ENCODE measurements at regions not wholly inside any gene's neighbourhood (a gene's known extent, or its start where the extent isn't known, plus 50 kb on each side); places are given as distances from the start of the nearest gene placed in this dataset.
"Not testable (repeated sequence)": the region's sequence is repeated elsewhere in the genome, so short reads cannot be mapped to it uniquely, and the experiment has no call there.

DNA sequence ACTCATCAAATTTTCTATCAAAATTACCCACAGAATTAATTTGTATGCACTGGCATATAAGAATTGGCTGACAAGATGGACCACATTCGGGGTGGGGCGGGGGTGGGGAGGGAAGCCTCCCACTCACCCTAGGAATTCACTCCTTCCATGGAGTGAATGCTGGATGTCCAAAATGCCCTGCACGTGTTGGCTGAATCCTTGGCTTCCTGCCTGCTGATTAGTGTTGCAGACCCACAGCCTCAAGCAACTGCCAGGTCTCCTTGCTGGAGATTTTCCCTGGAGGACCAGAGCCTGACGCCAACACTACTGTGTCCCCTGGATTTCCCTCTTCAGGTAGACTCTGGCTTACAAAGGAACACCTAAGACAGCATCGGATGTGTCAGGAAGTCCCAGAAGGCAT is 575.7 kb upstream of the CDH11 start (continued):
- TF ChIP-seq PHF20 (CRISPR knock-in tag; IDR thresholded peaks at IDR 0.05) (no peak), RORA (CRISPR knock-in tag; IDR thresholded peaks at IDR 0.05) (no peak), ZNF234 (CRISPR knock-in tag; conservative IDR thresholded peaks at IDR 0.05) (no peak), DR1 (CRISPR knock-in tag; IDR thresholded peaks at IDR 0.05) (no peak)
- TF ChIP-seq, protein P1, sequence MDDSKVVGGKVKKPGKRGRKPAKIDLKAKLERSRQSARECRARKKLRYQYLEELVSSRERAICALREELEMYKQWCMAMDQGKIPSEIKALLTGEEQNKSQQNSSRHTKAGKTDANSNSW (CRISPR knock-in tag; IDR thresholded peaks at IDR 0.05; ENCODE audit: borderline replicate concordance) = no peak

DNA sequence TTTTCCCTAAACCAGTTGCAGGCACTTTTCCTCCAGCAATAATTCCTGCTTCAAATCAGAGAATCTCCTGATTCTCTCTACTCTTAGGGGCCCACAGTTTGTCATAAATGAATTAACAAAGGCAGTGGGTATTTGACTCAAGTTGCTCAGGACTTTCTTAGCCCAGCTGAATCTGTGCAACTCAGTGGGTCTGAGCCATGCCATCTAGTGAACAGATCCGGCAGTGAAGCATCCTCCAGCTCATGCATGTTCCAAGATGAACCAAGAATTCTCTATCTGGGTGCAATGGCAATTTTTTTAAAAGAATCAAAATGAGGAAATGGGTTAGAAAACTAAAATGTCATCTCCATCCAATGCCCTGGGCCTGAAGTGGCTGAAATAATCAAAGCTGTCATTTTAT is 575.2 kb upstream of the CDH11 start:
- no peaks in the 10 kb centered on the region for H3K79me2 ChIP-seq (ENCODE audit: insufficient read depth, low read length)
- H2AFZ ChIP-seq (ENCODE audit: low read length) = no peak overlapping the region
- no peak overlapping the region for H3K4me2 ChIP-seq (ENCODE audit: low read depth, low read length)
- no TSS peak for BruUV-seq (replicated peaks)
- ATAC-seq = peak; percentile 34; the same call in 1 of the 3 replicates
- in situ Hi-C loops (cut with HindIII; ENCODE audit: extremely low pct_ligation_motif_present, low pct_unique_long_range_greater_than_20kb) = no loop called here
- H4K20me1 ChIP-seq (ENCODE audit: insufficient read depth, low read length) = no peaks in the 10 kb centered on the region
- WGBS (ENCODE audit: low lambda C conversion rate) = 0% methylated on average over 1 of the region's 1 CpG
- H3K9me3 ChIP-seq (ENCODE audit: low read length) = no peaks in the 10 kb centered on the region
- no peaks in the 10 kb centered on the region for H3K4me1 ChIP-seq (ENCODE audit: insufficient read depth, low read length)
- DNase-seq (ENCODE audit: low spot score) = no peak
- FAIRE-seq = no peak
- TF ChIP-seq HOXA9 (CRISPR knock-in tag; IDR thresholded peaks at IDR 0.05; ENCODE audit: borderline replicate concordance) = no peak
- TF ChIP-seq IRF2 (CRISPR knock-in tag; IDR thresholded peaks at IDR 0.05) = no peak
- no peak for TF ChIP-seq YY1 (IDR thresholded peaks at IDR 0.05; ENCODE audit: insufficient read depth, insufficient replicate concordance, low read depth, low read length)
- TF ChIP-seq, protein P2, sequence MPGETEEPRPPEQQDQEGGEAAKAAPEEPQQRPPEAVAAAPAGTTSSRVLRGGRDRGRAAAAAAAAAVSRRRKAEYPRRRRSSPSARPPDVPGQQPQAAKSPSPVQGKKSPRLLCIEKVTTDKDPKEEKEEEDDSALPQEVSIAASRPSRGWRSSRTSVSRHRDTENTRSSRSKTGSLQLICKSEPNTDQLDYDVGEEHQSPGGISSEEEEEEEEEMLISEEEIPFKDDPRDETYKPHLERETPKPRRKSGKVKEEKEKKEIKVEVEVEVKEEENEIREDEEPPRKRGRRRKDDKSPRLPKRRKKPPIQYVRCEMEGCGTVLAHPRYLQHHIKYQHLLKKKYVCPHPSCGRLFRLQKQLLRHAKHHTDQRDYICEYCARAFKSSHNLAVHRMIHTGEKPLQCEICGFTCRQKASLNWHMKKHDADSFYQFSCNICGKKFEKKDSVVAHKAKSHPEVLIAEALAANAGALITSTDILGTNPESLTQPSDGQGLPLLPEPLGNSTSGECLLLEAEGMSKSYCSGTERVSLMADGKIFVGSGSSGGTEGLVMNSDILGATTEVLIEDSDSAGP (CRISPR knock-in tag; IDR thresholded peaks at IDR 0.05; ENCODE audit: borderline replicate concordance) = no peak
- TF ChIP-seq ARNT2 (CRISPR knock-in tag; IDR thresholded peaks at IDR 0.05; ENCODE audit: low read depth) = no peak
- TF ChIP-seq ZNF207 (IDR thresholded peaks at IDR 0.05; ENCODE audit: borderline replicate concordance) = no peak
- TF ChIP-seq ZFP36 (IDR thresholded peaks at IDR 0.05; ENCODE audit: borderline replicate concordance, low read depth, low read length, partially characterized antibody) = no peak
- no peak for TF ChIP-seq SATB2 (CRISPR knock-in tag; IDR thresholded peaks at IDR 0.05)
- no peak for TF ChIP-seq ZNF629 (CRISPR knock-in tag; conservative IDR thresholded peaks at IDR 0.05)
- no peak for TF ChIP-seq SP140L (CRISPR knock-in tag; IDR thresholded peaks at IDR 0.05; ENCODE audit: borderline replicate concordance)
- H3K36me3 ChIP-seq (replicated peaks in 1 of 2; ENCODE audit: control insufficient read depth in 1 of 2, insufficient read depth in 2 of 2, low read length in 2 of 2) = no peaks in the 10 kb centered on the region
- no peak overlapping the region for H3K4me3 ChIP-seq (replicated peaks in 1 of 3; ENCODE audit: insufficient read depth in 1 of 3, low read depth in 2 of 3, low read length in 3 of 3)
- H3K9ac ChIP-seq (ENCODE audit: insufficient read depth, low read depth, low read length) = no peak overlapping the region
- CTCF ChIA-PET (ENCODE audit: low intra/inter-chr PET ratio, low total read pairs) = no interaction called here
- intact Hi-C loops (cut with micrococcal nuclease; ENCODE audit: unreplicated experiment) = no loop called here
- H3K27me3 ChIP-seq (ENCODE audit: control insufficient read depth in 1 of 2, insufficient read depth in 2 of 2, low read length in 2 of 2) = no peaks in the 10 kb centered on the region
- POLR2A ChIA-PET = no interaction called here
- H3K27ac ChIP-seq (ENCODE audit: extremely low read length, insufficient read depth, low read length) = no peak overlapping the region

DNA sequence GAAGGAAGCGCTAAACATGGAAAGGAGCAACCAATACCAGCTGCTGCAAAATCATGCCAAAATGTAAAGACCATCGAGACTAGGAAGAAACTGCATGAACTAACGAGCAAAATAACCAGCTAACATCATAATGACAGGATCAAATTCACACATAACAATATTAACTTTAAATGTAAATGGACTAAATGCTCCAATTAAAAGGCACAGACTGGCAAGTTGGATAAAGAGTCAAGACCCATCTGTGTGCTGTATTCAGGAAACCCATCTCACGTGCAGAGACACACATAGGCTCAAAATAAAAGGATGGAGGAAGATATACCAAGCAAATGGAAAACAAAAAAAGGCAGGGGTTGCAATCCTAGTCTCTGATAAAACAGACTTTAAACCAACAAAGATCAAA is 570.0 kb upstream of the CDH11 start:
- H3K4me2 ChIP-seq (ENCODE audit: low read depth, low read length); BruUV-seq (replicated peaks); H3K9me3 ChIP-seq (ENCODE audit: low read length); H3K36me3 ChIP-seq (replicated peaks in 1 of 2; ENCODE audit: control insufficient read depth in 1 of 2, insufficient read depth in 2 of 2, low read length in 2 of 2); ATAC-seq; H3K4me3 ChIP-seq (replicated peaks in 1 of 3; ENCODE audit: insufficient read depth in 1 of 3, low read depth in 2 of 3, low read length in 3 of 3); H3K79me2 ChIP-seq (ENCODE audit: insufficient read depth, low read length); H3K27ac ChIP-seq (ENCODE audit: extremely low read length, insufficient read depth, low read length); POLR2A ChIA-PET; H3K4me1 ChIP-seq (ENCODE audit: insufficient read depth, low read length); H3K9ac ChIP-seq (ENCODE audit: insufficient read depth, low read depth, low read length); H4K20me1 ChIP-seq (ENCODE audit: insufficient read depth, low read length); in situ Hi-C loops (cut with HindIII; ENCODE audit: extremely low pct_ligation_motif_present, low pct_unique_long_range_greater_than_20kb); intact Hi-C loops (cut with micrococcal nuclease; ENCODE audit: unreplicated experiment); H3K27me3 ChIP-seq (ENCODE audit: control insufficient read depth in 1 of 2, insufficient read depth in 2 of 2, low read length in 2 of 2); DNase-seq (ENCODE audit: low spot score); CTCF ChIA-PET (ENCODE audit: low intra/inter-chr PET ratio, low total read pairs); H2AFZ ChIP-seq (ENCODE audit: low read length); FAIRE-seq: not testable (repeated sequence)
- 25% methylated on average over 4 of the region's 4 CpGs for WGBS (ENCODE audit: low lambda C conversion rate)
